ENCODE measurements at regions not wholly inside any gene's neighbourhood (a gene's known extent, or its start where the extent isn't known, plus 50 kb on each side); places are given as distances from the start of the nearest gene placed in this dataset.

GRCh38 chr5:164412531-164412930 is 907.1 kb downstream of the MAT2B start:
- no peak for DNase-seq (ENCODE audit: low spot score)

- DNase-seq (ENCODE audit: low spot score) = no peak
Measured at GRCh38 chr5:164420161-164420560, 914.7 kb downstream of the MAT2B start.

GRCh38 chr5:164422400-164422799 is 917.0 kb downstream of the MAT2B start:
- DNase-seq (ENCODE audit: low spot score) = no peak

- DNase-seq (ENCODE audit: low spot score) = no peak
Measured at GRCh38 chr5:164431634-164432304, 926.4 kb downstream of the MAT2B start.

- no peak for DNase-seq (ENCODE audit: low spot score)
Measured at GRCh38 chr5:164433106-164433870, 927.9 kb downstream of the MAT2B start.

- no peak for DNase-seq (ENCODE audit: low spot score)
Measured at GRCh38 chr5:164435576-164435975, 930.2 kb downstream of the MAT2B start.

- no peak for DNase-seq (ENCODE audit: low spot score)
Measured at GRCh38 chr5:164439799-164440198, 934.4 kb downstream of the MAT2B start.

- no peak for DNase-seq (ENCODE audit: low spot score)
Measured at GRCh38 chr5:164449460-164449859, 944.0 kb downstream of the MAT2B start.

GRCh38 chr5:164466033-164466432 is 960.6 kb downstream of the MAT2B start:
- DNase-seq (ENCODE audit: low spot score) = no peak

- no peak for DNase-seq (ENCODE audit: low spot score)
Measured at GRCh38 chr5:164470312-164470711, 964.9 kb downstream of the MAT2B start.

- no peak for DNase-seq (ENCODE audit: low spot score)
Measured at GRCh38 chr5:164472165-164472564, 966.7 kb downstream of the MAT2B start.

GRCh38 chr5:164475339-164475977 is 970.0 kb downstream of the MAT2B start:
- peak; percentile 16 for DNase-seq (ENCODE audit: low spot score)

- no peak for DNase-seq (ENCODE audit: low spot score)
Measured at GRCh38 chr5:164481270-164481669, 975.9 kb downstream of the MAT2B start.

GRCh38 chr5:164482351-164482750 is 976.9 kb downstream of the MAT2B start:
- DNase-seq (ENCODE audit: low spot score) = no peak

GRCh38 chr5:164484948-164485347 is 979.5 kb downstream of the MAT2B start:
- DNase-seq (ENCODE audit: low spot score) = no peak

GRCh38 chr5:164487939-164488338 is 982.5 kb downstream of the MAT2B start:
- no peak for DNase-seq (ENCODE audit: low spot score)

- no peak for DNase-seq (ENCODE audit: low spot score)
Measured at GRCh38 chr5:164497311-164498064, 992.1 kb downstream of the MAT2B start.

GRCh38 chr5:164498438-164498837 is 993.0 kb downstream of the MAT2B start:
- no peak for DNase-seq (ENCODE audit: low spot score)

GRCh38 chr5:164500856-164501255 is 995.4 kb downstream of the MAT2B start:
- DNase-seq (ENCODE audit: low spot score) = no peak

- no peak for DNase-seq (ENCODE audit: low spot score)
Measured at GRCh38 chr5:164501344-164501743, 995.9 kb downstream of the MAT2B start.

GRCh38 chr5:164504141-164504772 is 998.8 kb downstream of the MAT2B start:
- peak; percentile 21 for DNase-seq (ENCODE audit: low spot score)

- DNase-seq (ENCODE audit: low spot score) = no peak
Measured at GRCh38 chr5:164505791-164506190, 1000.4 kb downstream of the MAT2B start.

Measured in COLO829 (cell line).